ENCODE measurements at regions not wholly inside any gene's neighbourhood (a gene's known extent, or its start where the extent isn't known, plus 50 kb on each side); places are given as distances from the start of the nearest gene placed in this dataset.

GRCh38 chr18:39627936-39628335 lies 2062.3 kb upstream of the CELF4 start:
- no peak for TF ChIP-seq CTCF (IDR thresholded peaks at IDR 0.05)
- no peak for TF ChIP-seq POLR2A (IDR thresholded peaks at IDR 0.05)
- TF ChIP-seq EP300 (IDR thresholded peaks at IDR 0.05; ENCODE audit: low read depth) = no peak
- no peak for TF ChIP-seq POLR2AphosphoS5 (IDR thresholded peaks at IDR 0.05)
- Histone ChIP-seq H3K27me3 (no peaks in the 10 kb centered on the region), H3K4me1 (no peaks in the 10 kb centered on the region), H3K36me3 (no peaks in the 10 kb centered on the region), H3K9me3 (no peaks in the 10 kb centered on the region), H3K4me3 (no peak overlapping the region), H3K27ac (no peak overlapping the region)
- WGBS, 2 donors (ENCODE audit: low coverage in 1 of 2) = 64 to 87% methylated on average over 3 to 5 of the region's 5 CpGs
- in situ Hi-C loops (cut with MboI; ENCODE audit: low pct_ligation_motif_present in 1 of 4, low pct_unique_long_range_greater_than_20kb in 1 of 4, low sequenced_read_pairs in 3 of 4) (no loop called here), intact Hi-C loops (cut with DNase I; ENCODE audit: low total_unique reads) (no loop called here)
- DNase-seq = no peak

GRCh38 chr18:39624961-39625360 lies 2059.4 kb upstream of the CELF4 start:
- Histone ChIP-seq H3K4me1 (no peaks in the 10 kb centered on the region), H3K9me3 (no peaks in the 10 kb centered on the region), H3K27me3 (no peaks in the 10 kb centered on the region), H3K4me3 (no peak overlapping the region), H3K27ac (no peak overlapping the region), H3K36me3 (no peaks in the 10 kb centered on the region)
- in situ Hi-C loops (cut with MboI; ENCODE audit: low pct_ligation_motif_present in 1 of 4, low pct_unique_long_range_greater_than_20kb in 1 of 4, low sequenced_read_pairs in 3 of 4) (no loop called here), intact Hi-C loops (cut with DNase I; ENCODE audit: low total_unique reads) (no loop called here)
- DNase-seq = no peak
- TF ChIP-seq CTCF (IDR thresholded peaks at IDR 0.05) = no peak
- whole genome bisulfite sequencing, 2 donors (ENCODE audit: low coverage in 1 of 2) = 74 to 79% methylated on average over 4 of the region's 4 CpGs

- in situ Hi-C loops (cut with MboI; ENCODE audit: low pct_ligation_motif_present in 1 of 4, low pct_unique_long_range_greater_than_20kb in 1 of 4, low sequenced_read_pairs in 3 of 4) = no loop called here
- intact Hi-C loops (cut with DNase I; ENCODE audit: low total_unique reads) = no loop called here
- WGBS, 2 donors (ENCODE audit: low coverage in 1 of 2) = 82 to 83% methylated on average over 1 of the region's 1 CpG
Observed at GRCh38 chr18:39622431-39622830, 2056.8 kb upstream of the CELF4 start.

GRCh38 chr18:39620551-39621168 lies 2055.1 kb upstream of the CELF4 start:
- no peak for DNase-seq
- H3K4me1 ChIP-seq = no peaks in the 10 kb centered on the region
- WGBS, 2 donors (ENCODE audit: low coverage in 1 of 2) = 81 to 85% methylated on average over 2 of the region's 2 CpGs
- intact Hi-C loops (cut with DNase I; ENCODE audit: low total_unique reads) (no loop called here), in situ Hi-C loops (cut with MboI; ENCODE audit: low pct_ligation_motif_present in 1 of 4, low pct_unique_long_range_greater_than_20kb in 1 of 4, low sequenced_read_pairs in 3 of 4) (no loop called here)
- no peak overlapping the region for H3K4me3 ChIP-seq
- no peaks in the 10 kb centered on the region for H3K36me3 ChIP-seq
- H3K9me3 ChIP-seq = no peaks in the 10 kb centered on the region
- no peak for TF ChIP-seq POLR2A (IDR thresholded peaks at IDR 0.05)
- no peak for TF ChIP-seq POLR2AphosphoS5 (IDR thresholded peaks at IDR 0.05)
- TF ChIP-seq EP300 (IDR thresholded peaks at IDR 0.05; ENCODE audit: low read depth) = no peak
- TF ChIP-seq CTCF (IDR thresholded peaks at IDR 0.05) = no peak
- H3K27me3 ChIP-seq = no peaks in the 10 kb centered on the region
- no peak overlapping the region for H3K27ac ChIP-seq

More at GRCh38 chr18:39622431-39622830, 2056.8 kb upstream of the CELF4 start:
- Histone ChIP-seq H3K9me3 (no peaks in the 10 kb centered on the region), H3K4me3 (no peak overlapping the region), H3K4me1 (no peaks in the 10 kb centered on the region), H3K27me3 (no peaks in the 10 kb centered on the region), H3K27ac (no peak overlapping the region), H3K36me3 (no peaks in the 10 kb centered on the region)
- no peak for DNase-seq
- TF ChIP-seq EP300 (IDR thresholded peaks at IDR 0.05; ENCODE audit: low read depth) (no peak), CTCF (IDR thresholded peaks at IDR 0.05) (no peak), POLR2A (IDR thresholded peaks at IDR 0.05) (no peak), POLR2AphosphoS5 (IDR thresholded peaks at IDR 0.05) (no peak)
